ENCODE measurements at regions not wholly inside any gene's neighbourhood (a gene's known extent, or its start where the extent isn't known, plus 50 kb on each side); places are given as distances from the start of the nearest gene placed in this dataset.

- FAIRE-seq (no peak), DNase-seq (ENCODE audit: extremely low read depth in 1 of 4, low spot score in 3 of 4) (no peak), ATAC-seq (no peak)
- Histone ChIP-seq H3K9me1 (ENCODE audit: control insufficient read depth, insufficient read depth, low read length) (no peaks in the 10 kb centered on the region), H3K79me2 (ENCODE audit: control insufficient read depth, insufficient read depth, low read length) (no peaks in the 10 kb centered on the region), H3K9ac (ENCODE audit: insufficient read depth in 1 of 2, low read depth in 2 of 2, low read length in 2 of 2) (no peak overlapping the region), H3K36me3 (ENCODE audit: control insufficient read depth, insufficient read depth, low read length) (no peaks in the 10 kb centered on the region), H2AFZ (ENCODE audit: low read depth, low read length) (no peak overlapping the region), H3K4me1 (replicated peaks in 1 of 2; ENCODE audit: control insufficient read depth in 2 of 2, insufficient read depth in 2 of 2, low read length in 2 of 2) (no peaks in the 10 kb centered on the region), H3K4me3 (no peak overlapping the region), H3K9me3 (replicated peaks; ENCODE audit: control insufficient read depth, insufficient read depth, low read depth, low read length) (no peaks in the 10 kb centered on the region), H4K20me1 (replicated peaks; ENCODE audit: control insufficient read depth, insufficient read depth, low read length) (no peaks in the 10 kb centered on the region), H3K4me2 (ENCODE audit: insufficient read depth, low read length) (no peak overlapping the region), H3K27ac (ENCODE audit: extremely low read depth, low read depth, low read length) (no peak overlapping the region), H3K27me3 (ENCODE audit: control insufficient read depth in 2 of 2, insufficient read depth in 2 of 2, low read length in 2 of 2) (no peaks in the 10 kb centered on the region)
- intact Hi-C loops (cut with micrococcal nuclease) (no loop called here), in situ Hi-C loops (cut with MboI) (no loop called here)
- CTCF ChIA-PET (ENCODE audit: low intra/inter-chr PET ratio), result no interaction called here
- POLR2A ChIA-PET, result no interaction called here
- WGBS (ENCODE audit: insufficient coverage, low coverage, missing lambda C conversion rate), result 0% methylated on average over 3 of the region's 3 CpGs
- no TSS peak for BruUV-seq (replicated peaks)
- no peak for TF ChIP-seq TAF9B (IDR thresholded peaks at IDR 0.05; ENCODE audit: partially characterized antibody)
- TF ChIP-seq ZNF318 (IDR thresholded peaks at IDR 0.05; ENCODE audit: borderline replicate concordance in 1 of 2, low read depth in 1 of 2), result no peak
- TF ChIP-seq ZMIZ1 (IDR thresholded peaks at IDR 0.05; ENCODE audit: low read depth in 2 of 2, low read length in 2 of 2), result no peak
- TF ChIP-seq HSF4 (CRISPR knock-in tag; IDR thresholded peaks at IDR 0.05; ENCODE audit: borderline replicate concordance), result no peak
- no peak for TF ChIP-seq BCLAF1 (IDR thresholded peaks at IDR 0.05; ENCODE audit: borderline replicate concordance in 1 of 2, control insufficient read depth in 1 of 2, low read depth in 2 of 2, low read length in 1 of 2)
- TF ChIP-seq HOXB6 (CRISPR knock-in tag; IDR thresholded peaks at IDR 0.05; ENCODE audit: borderline replicate concordance), result no peak
- no peak for TF ChIP-seq KAT8 (IDR thresholded peaks at IDR 0.05; ENCODE audit: low read depth)
Measured at GRCh38 chr14:79991866-79992265, 219.4 kb downstream of the DIO2 start.
